Sigmoid colon (tissue), 3 donors: ENCODE measurements at regions not wholly inside any gene's neighbourhood (a gene's known extent, or its start where the extent isn't known, plus 50 kb on each side); places are given as distances from the start of the nearest gene placed in this dataset.

Experiments used
- CTCF ChIP-seq, 4 experiments: fragments of 450-650 bp in 3 of 4; fragments of 200-600 bp in 1 of 4; IDR thresholded peaks; one replicate each; pipeline ENCODE4 v1.5.1; 2016 to 2019; ENCODE audit warnings: antibody characterized with exemption in 4 of 4, mild to moderate bottlenecking in 3 of 4, moderate library complexity in 2 of 4
- POLR2A ChIP-seq, 2 donors: fragments of 450-650 bp; IDR thresholded peaks; one replicate each; pipeline ENCODE4 v1.6.1; 2016; ENCODE audit warnings: antibody characterized with exemption in 2 of 2, mild to moderate bottlenecking in 2 of 2, moderate library complexity in 2 of 2

- TF ChIP-seq CTCF (IDR thresholded peaks at IDR 0.05) (no peak), POLR2A (IDR thresholded peaks at IDR 0.05) (no peak)
These were observed 107.9 kb downstream of the GPX5 start for GRCh38 chr6:28633445-28634215.
